ENCODE measurements at regions not wholly inside any gene's neighbourhood (a gene's known extent, or its start where the extent isn't known, plus 50 kb on each side); places are given as distances from the start of the nearest gene placed in this dataset.

DNA sequence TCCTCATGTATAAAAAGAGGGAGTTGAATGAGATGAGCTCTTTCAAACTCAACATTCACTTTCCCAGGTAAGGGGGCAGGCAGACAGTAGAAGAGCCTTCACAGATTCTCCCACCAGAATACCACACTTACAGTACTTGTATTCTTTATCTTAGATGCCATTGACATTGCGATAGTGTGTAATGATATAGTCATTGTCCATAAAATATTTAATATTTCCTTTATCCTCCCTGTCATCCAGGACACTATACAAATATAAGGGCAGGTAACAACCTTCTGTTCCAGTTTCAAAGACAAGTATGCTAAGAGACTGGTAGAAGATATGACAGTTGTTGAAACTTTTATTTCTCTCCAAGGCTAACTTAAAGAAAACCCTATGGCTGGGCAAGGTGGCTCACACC lies 56.5 kb upstream of the MTF2 start:
- no peak for TF ChIP-seq POLR2AphosphoS5 (IDR thresholded peaks at IDR 0.05)
- TF ChIP-seq, protein P1, sequence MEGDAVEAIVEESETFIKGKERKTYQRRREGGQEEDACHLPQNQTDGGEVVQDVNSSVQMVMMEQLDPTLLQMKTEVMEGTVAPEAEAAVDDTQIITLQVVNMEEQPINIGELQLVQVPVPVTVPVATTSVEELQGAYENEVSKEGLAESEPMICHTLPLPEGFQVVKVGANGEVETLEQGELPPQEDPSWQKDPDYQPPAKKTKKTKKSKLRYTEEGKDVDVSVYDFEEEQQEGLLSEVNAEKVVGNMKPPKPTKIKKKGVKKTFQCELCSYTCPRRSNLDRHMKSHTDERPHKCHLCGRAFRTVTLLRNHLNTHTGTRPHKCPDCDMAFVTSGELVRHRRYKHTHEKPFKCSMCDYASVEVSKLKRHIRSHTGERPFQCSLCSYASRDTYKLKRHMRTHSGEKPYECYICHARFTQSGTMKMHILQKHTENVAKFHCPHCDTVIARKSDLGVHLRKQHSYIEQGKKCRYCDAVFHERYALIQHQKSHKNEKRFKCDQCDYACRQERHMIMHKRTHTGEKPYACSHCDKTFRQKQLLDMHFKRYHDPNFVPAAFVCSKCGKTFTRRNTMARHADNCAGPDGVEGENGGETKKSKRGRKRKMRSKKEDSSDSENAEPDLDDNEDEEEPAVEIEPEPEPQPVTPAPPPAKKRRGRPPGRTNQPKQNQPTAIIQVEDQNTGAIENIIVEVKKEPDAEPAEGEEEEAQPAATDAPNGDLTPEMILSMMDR (IDR thresholded peaks at IDR 0.05), result no peak
- no peak for TF ChIP-seq POLR2A (IDR thresholded peaks at IDR 0.05)

Data from breast epithelium (tissue), 3 donors.